ENCODE measurements at regions not wholly inside any gene's neighbourhood (a gene's known extent, or its start where the extent isn't known, plus 50 kb on each side); places are given as distances from the start of the nearest gene placed in this dataset.
A peak's percentile ranks its signal among the peaks of the same experiment; 100 is the strongest.

- TF ChIP-seq PCBP2 (optimal IDR thresholded peaks at IDR 0.05; ENCODE audit: low read depth, low read length, poor library complexity, severe bottlenecking) (no peak), EP300 (IDR thresholded peaks at IDR 0.05; ENCODE audit: low read depth in 2 of 2, low read length in 2 of 2) (peak in 1 of 2 experiments; percentile 75; a peak in 1 of 4 replicates), EP300 (CRISPR knock-in tag; IDR thresholded peaks at IDR 0.05; ENCODE audit: borderline replicate concordance) (no peak), ZFYVE20 (CRISPR knock-in tag; IDR thresholded peaks at IDR 0.05; ENCODE audit: borderline replicate concordance, low read depth) (no peak), ZNF816 (CRISPR knock-in tag; IDR thresholded peaks at IDR 0.05; ENCODE audit: borderline replicate concordance) (no peak), ZGPAT (CRISPR knock-in tag; IDR thresholded peaks at IDR 0.05) (peak; percentile 11; the same call in 1 of the 2 replicates), ZFY (CRISPR knock-in tag; IDR thresholded peaks at IDR 0.05) (no peak), ZNF143 (CRISPR knock-in tag; IDR thresholded peaks at IDR 0.05) (no peak), MAZ (IDR thresholded peaks at IDR 0.05; ENCODE audit: borderline replicate concordance, low read depth, low read length) (no peak), MAZ (CRISPR knock-in tag; IDR thresholded peaks at IDR 0.05; ENCODE audit: low read depth) (no peak), MAFK (conservative IDR thresholded peaks at IDR 0.05 in 1 of 2, IDR thresholded peaks at IDR 0.05 in 1 of 2; ENCODE audit: low read length in 2 of 2) (peak; percentile 65 to 69), ATF2 (CRISPR knock-in tag; IDR thresholded peaks at IDR 0.05) (no peak), ZNF564 (CRISPR knock-in tag; IDR thresholded peaks at IDR 0.05) (no peak), WIZ (CRISPR knock-in tag; IDR thresholded peaks at IDR 0.05) (no peak), ZC3H13 (CRISPR knock-in tag; IDR thresholded peaks at IDR 0.05) (no peak), KLF13 (CRISPR knock-in tag; IDR thresholded peaks at IDR 0.05) (no peak), ZFP62 (CRISPR knock-in tag; IDR thresholded peaks at IDR 0.05) (no peak), ZBTB38 (CRISPR knock-in tag; IDR thresholded peaks at IDR 0.05) (no peak), HDAC2 (CRISPR knock-in tag; IDR thresholded peaks at IDR 0.05) (0 out of 2 replicates have a peak, but pooled peaks have one; percentile 34)
- TF ChIP-seq, protein P1, sequence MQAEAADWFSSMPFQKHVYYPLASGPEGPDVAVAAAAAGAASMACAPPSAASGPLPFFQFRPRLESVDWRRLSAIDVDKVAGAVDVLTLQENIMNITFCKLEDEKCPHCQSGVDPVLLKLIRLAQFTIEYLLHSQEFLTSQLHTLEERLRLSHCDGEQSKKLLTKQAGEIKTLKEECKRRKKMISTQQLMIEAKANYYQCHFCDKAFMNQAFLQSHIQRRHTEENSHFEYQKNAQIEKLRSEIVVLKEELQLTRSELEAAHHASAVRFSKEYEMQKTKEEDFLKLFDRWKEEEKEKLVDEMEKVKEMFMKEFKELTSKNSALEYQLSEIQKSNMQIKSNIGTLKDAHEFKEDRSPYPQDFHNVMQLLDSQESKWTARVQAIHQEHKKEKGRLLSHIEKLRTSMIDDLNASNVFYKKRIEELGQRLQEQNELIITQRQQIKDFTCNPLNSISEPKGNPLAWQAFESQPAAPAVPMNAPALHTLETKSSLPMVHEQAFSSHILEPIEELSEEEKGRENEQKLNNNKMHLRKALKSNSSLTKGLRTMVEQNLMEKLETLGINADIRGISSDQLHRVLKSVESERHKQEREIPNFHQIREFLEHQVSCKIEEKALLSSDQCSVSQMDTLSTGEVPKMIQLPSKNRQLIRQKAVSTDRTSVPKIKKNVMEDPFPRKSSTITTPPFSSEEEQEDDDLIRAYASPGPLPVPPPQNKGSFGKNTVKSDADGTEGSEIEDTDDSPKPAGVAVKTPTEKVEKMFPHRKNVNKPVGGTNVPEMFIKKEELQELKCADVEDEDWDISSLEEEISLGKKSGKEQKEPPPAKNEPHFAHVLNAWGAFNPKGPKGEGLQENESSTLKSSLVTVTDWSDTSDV (CRISPR knock-in tag; IDR thresholded peaks at IDR 0.05), result no peak
- TF ChIP-seq, protein P2, sequence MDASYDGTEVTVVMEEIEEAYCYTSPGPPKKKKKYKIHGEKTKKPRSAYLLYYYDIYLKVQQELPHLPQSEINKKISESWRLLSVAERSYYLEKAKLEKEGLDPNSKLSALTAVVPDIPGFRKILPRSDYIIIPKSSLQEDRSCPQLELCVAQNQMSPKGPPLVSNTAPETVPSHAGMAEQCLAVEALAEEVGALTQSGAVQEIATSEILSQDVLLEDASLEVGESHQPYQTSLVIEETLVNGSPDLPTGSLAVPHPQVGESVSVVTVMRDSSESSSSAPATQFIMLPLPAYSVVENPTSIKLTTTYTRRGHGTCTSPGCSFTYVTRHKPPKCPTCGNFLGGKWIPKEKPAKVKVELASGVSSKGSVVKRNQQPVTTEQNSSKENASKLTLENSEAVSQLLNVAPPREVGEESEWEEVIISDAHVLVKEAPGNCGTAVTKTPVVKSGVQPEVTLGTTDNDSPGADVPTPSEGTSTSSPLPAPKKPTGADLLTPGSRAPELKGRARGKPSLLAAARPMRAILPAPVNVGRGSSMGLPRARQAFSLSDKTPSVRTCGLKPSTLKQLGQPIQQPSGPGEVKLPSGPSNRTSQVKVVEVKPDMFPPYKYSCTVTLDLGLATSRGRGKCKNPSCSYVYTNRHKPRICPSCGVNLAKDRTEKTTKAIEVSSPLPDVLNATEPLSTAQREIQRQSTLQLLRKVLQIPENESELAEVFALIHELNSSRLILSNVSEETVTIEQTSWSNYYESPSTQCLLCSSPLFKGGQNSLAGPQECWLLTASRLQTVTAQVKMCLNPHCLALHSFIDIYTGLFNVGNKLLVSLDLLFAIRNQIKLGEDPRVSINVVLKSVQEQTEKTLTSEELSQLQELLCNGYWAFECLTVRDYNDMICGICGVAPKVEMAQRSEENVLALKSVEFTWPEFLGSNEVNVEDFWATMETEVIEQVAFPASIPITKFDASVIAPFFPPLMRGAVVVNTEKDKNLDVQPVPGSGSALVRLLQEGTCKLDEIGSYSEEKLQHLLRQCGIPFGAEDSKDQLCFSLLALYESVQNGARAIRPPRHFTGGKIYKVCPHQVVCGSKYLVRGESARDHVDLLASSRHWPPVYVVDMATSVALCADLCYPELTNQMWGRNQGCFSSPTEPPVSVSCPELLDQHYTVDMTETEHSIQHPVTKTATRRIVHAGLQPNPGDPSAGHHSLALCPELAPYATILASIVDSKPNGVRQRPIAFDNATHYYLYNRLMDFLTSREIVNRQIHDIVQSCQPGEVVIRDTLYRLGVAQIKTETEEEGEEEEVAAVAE (CRISPR knock-in tag; IDR thresholded peaks at IDR 0.05; ENCODE audit: borderline replicate concordance), result no peak
Measured at GRCh38 chr6:47147175-47147727, 105.1 kb upstream of the ADGRF1 start (continued).
